Motor neuron (in vitro differentiated cells): ENCODE measurements at regions not wholly inside any gene's neighbourhood (a gene's known extent, or its start where the extent isn't known, plus 50 kb on each side); places are given as distances from the start of the nearest gene placed in this dataset.
"Not testable (repeated sequence)": the region's sequence is repeated elsewhere in the genome, so short reads cannot be mapped to it uniquely, and the experiment has no call there.

ENCODE experiments used
- ATAC-seq, 8 experiments: fragments of 200-7000 bp; cut with Tn5 transposase; replicated peaks in 6 of 8; 2 replicates each; pipeline ENCODE4 v1.8.0; 2021; ENCODE audit warnings: mild to moderate bottlenecking in 8 of 8, moderate library complexity in 8 of 8
- H3K27ac ChIP-seq, 2 donors: fragments of 250-450 bp; sonication (Bioruptor Pico); 2 replicates each; pipeline ENCODE4 v1.9.0; 2021; ENCODE audit warnings: antibody characterized with exemption in 2 of 2, mild to moderate bottlenecking in 2 of 2, moderate library complexity in 1 of 2
- H3K4me1 ChIP-seq, 2 donors: fragments of 250-450 bp; sonication (Bioruptor Pico); replicated peaks in 1 of 2; 2 replicates each; pipeline ENCODE4 v1.6.1; 2021; ENCODE audit warnings: antibody characterized with exemption in 2 of 2, mild to moderate bottlenecking in 2 of 2, moderate library complexity in 1 of 2
- H3K4me3 ChIP-seq, 5 donors: fragments of 250-450 bp; sonication (Bioruptor Pico); 2 replicates each; pipeline ENCODE4 v1.9.0; 2021; ENCODE audit warnings: antibody characterized with exemption in 5 of 5, mild to moderate bottlenecking in 5 of 5, moderate library complexity in 4 of 5
- WGBS, 10 experiments: fragments of 450-650 bp; shearing (Covaris generic); methylation state at CpG; one replicate each; pipeline ENCODE4 v1.0.0; 2022; 5-methylcytosine and 5-hydroxymethylcytosine counted together
- in situ Hi-C, 9 experiments: fragments of 400-800 bp; cut with MboI; loops; one replicate each; pipeline ENCODE4 v1.15.0; 2021; ENCODE audit warnings: low sequenced_read_pairs in 9 of 9, low pct_unique_long_range_greater_than_20kb in 2 of 9; ENCODE audit not compliant: unreplicated experiment in 9 of 9

- WGBS, 10 experiments: 28 to 100% (median 62%) methylated on average over 1 to 3 of the region's 3 CpGs; no CpG with 5 or more reads in 2 of the 10 experiments
- peak in 5 of 8 experiments; percentile 56 to 87 (median 83) for ATAC-seq
- peaks cover 9 to 17% of the 10 kb centered on the region in 2 donors for H3K4me1 ChIP-seq
- in situ Hi-C loops: no loop called here
- H3K4me3 ChIP-seq: no peak overlapping the region
- no peak overlapping the region for H3K27ac ChIP-seq
These were observed 523.9 kb downstream of the ADRA2A start for GRCh38 chr10:111600772-111601171.

GRCh38 chr10:111612273-111612672 lies 535.4 kb downstream of the ADRA2A start:
- Histone ChIP-seq H3K27ac (no peak overlapping the region), H3K4me3 (no peak overlapping the region), H3K4me1 (no peaks in the 10 kb centered on the region)
- no peak for ATAC-seq
- in situ Hi-C loops: no loop called here
- 0 to 100% (median 89%) methylated on average over 1 of the region's 1 CpG; no CpG with 5 or more reads in 4 of the 10 experiments for WGBS, 10 experiments

GRCh38 chr10:111634191-111634590 lies 549.4 kb downstream of the GPAM start:
- in situ Hi-C loops: no loop called here
- ATAC-seq: no peak

GRCh38 chr10:111646021-111646420 lies 537.5 kb downstream of the GPAM start:
- H3K27ac ChIP-seq: no peak overlapping the region
- ATAC-seq: no peak
- peaks cover 0 to 34% of the 10 kb centered on the region in 2 donors for H3K4me1 ChIP-seq
- no peak overlapping the region for H3K4me3 ChIP-seq
- in situ Hi-C loops: no loop called here
- WGBS, 10 experiments: 17 to 100% (median 83%) methylated on average over 2 of the region's 2 CpGs; no CpG with 5 or more reads in 3 of the 10 experiments

More at GRCh38 chr10:111634191-111634590, 549.4 kb downstream of the GPAM start:
- H3K4me1 ChIP-seq: no peaks in the 10 kb centered on the region
- no peak overlapping the region for H3K27ac ChIP-seq
- H3K4me3 ChIP-seq: no peak overlapping the region
- 29 to 86% (median 55%) methylated on average over 1 to 2 of the region's 3 CpGs; no CpG with 5 or more reads in 4 of the 10 experiments for WGBS, 10 experiments

GRCh38 chr10:111648046-111648445 lies 535.5 kb downstream of the GPAM start:
- ATAC-seq: peak in 3 of 8 experiments; percentile 26 to 77 (median 71)
- peaks cover 0 to 34% of the 10 kb centered on the region in 2 donors for H3K4me1 ChIP-seq
- no peak overlapping the region for H3K4me3 ChIP-seq
- in situ Hi-C loops: no loop called here
- WGBS, 10 experiments: 0 to 83% (median 30%) methylated on average over 1 to 2 of the region's 2 CpGs; no CpG with 5 or more reads in 4 of the 10 experiments
- no peak overlapping the region for H3K27ac ChIP-seq

GRCh38 chr10:111649080-111649479 lies 534.5 kb downstream of the GPAM start:
- 20 to 100% (median 80%) methylated on average over 1 of the region's 1 CpG; no CpG with 5 or more reads in 3 of the 10 experiments for WGBS, 10 experiments
- in situ Hi-C loops, H3K27ac ChIP-seq, ATAC-seq, H3K4me3 ChIP-seq: not testable (repeated sequence)
- H3K4me1 ChIP-seq: peaks cover 0 to 34% of the 10 kb centered on the region in 2 donors

DNA sequence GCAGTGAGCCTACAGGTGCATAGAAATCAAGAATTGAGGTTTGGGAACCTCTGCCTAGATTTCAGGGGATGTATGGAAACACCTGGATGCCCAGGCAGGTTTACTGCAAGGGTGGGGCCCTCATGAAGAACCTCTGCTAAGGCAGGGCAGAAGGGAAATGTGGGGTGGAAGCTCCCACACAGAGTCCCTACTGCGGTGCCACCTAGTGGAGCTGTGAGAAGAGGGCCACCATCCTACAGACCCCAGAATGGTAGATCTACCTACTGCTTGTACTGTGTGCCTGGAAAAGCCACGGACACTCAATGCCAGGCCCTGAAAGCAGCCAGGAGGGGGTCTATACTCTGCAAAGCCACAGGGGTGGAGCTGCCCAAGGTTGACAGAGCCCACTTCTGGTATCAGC lies 533.5 kb downstream of the GPAM start:
- ATAC-seq: no peak
- 43% methylated on average over 2 of the region's 2 CpGs; no CpG with 5 or more reads in 9 of the 10 experiments for WGBS, 10 experiments
- Histone ChIP-seq H3K4me3 (no peak overlapping the region), H3K4me1 (peaks cover 0 to 26% of the 10 kb centered on the region in 2 donors), H3K27ac (no peak overlapping the region)
- in situ Hi-C loops: no loop called here

DNA sequence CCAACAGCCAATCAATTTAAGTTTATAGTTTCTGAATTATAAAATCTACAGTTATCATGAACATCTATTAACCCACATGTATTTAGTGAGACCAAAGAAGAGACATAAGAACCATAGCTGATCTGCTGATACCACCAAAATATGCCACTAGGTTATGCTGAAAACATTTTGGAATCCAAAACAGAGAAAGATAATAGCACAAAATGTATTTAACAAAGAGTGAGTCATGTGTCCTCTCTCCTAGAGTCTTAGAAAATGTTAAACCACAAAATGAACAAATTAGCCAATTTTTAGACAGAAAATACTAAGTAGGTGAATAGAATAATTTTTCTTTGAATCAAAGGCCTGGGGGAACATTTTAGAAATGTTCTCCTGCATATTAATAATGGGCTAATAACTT lies 527.5 kb downstream of the GPAM start:
- Histone ChIP-seq H3K4me1 (no peaks in the 10 kb centered on the region), H3K4me3 (no peak overlapping the region), H3K27ac (no peak overlapping the region)
- in situ Hi-C loops: no loop called here
- no peak for ATAC-seq

DNA sequence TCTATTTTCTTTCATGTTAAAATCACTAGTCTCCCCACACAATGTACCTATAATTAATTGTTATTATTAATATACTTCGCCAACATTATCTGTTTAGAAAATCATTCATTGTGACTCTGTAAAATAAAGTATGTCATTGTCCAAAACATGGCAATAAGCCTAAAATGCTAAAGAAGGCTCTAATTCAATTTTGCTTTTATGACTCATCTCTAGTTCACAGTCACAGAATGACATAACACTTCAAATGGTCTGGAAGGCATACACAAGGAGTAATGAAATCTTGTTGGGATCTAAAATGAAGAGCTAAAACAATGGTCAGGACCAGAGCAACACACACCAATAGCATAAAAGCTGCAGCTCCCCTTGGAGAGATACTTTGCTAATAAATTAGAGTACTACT lies 505.8 kb downstream of the GPAM start:
- H3K4me3 ChIP-seq: no peak overlapping the region
- peak in 6 of 8 experiments; percentile 24 to 96 (median 68) for ATAC-seq
- in situ Hi-C loops: no loop called here
- no peak overlapping the region for H3K27ac ChIP-seq
- WGBS, 10 experiments: 0 to 100% (median 38%) methylated on average over 1 of the region's 1 CpG; no CpG with 5 or more reads in 5 of the 10 experiments
- no peaks in the 10 kb centered on the region for H3K4me1 ChIP-seq

DNA sequence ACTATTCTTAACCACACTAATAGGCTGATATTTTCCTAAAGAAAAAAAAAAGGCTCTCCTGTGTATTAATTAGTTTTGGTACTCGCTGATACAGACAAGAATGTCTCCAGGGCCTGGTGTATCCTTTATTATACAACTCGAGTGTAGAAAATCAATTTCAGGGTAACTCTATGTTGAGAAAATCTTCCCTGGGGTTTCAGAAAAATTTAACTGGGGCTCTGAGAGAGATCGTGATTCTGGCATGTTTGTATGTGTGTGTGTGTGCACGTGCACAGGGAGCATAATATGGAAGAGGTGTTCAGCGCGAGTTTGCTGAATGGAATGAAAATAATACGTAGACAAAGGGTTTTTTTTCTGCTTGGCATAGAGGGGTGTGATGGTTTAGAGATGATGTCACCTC lies 496.8 kb downstream of the GPAM start:
- no peak overlapping the region for H3K4me3 ChIP-seq
- no peak for ATAC-seq
- H3K4me1 ChIP-seq: no peaks in the 10 kb centered on the region
- in situ Hi-C loops: no loop called here
- H3K27ac ChIP-seq: no peak overlapping the region
- 50 to 98% (median 78%) methylated on average over 1 to 7 of the region's 7 CpGs; no CpG with 5 or more reads in 1 of the 10 experiments for WGBS, 10 experiments

GRCh38 chr10:111698711-111699110 lies 484.9 kb downstream of the GPAM start:
- Histone ChIP-seq H3K4me1 (no peaks in the 10 kb centered on the region), H3K4me3 (no peak overlapping the region), H3K27ac (no peak overlapping the region)
- in situ Hi-C loops: no loop called here
- WGBS, 10 experiments: 0 to 100% (median 75%) methylated on average over 1 to 2 of the region's 2 CpGs; no CpG with 5 or more reads in 5 of the 10 experiments
- ATAC-seq: peak in 1 of 8 experiments; percentile 70

GRCh38 chr10:111703986-111704385 lies 479.6 kb downstream of the GPAM start:
- in situ Hi-C loops: no loop called here
- Histone ChIP-seq H3K27ac (no peak overlapping the region), H3K4me1 (no peaks in the 10 kb centered on the region), H3K4me3 (no peak overlapping the region)
- 43 to 100% (median 87%) methylated on average over 1 to 2 of the region's 2 CpGs for WGBS, 10 experiments
- no peak for ATAC-seq

DNA sequence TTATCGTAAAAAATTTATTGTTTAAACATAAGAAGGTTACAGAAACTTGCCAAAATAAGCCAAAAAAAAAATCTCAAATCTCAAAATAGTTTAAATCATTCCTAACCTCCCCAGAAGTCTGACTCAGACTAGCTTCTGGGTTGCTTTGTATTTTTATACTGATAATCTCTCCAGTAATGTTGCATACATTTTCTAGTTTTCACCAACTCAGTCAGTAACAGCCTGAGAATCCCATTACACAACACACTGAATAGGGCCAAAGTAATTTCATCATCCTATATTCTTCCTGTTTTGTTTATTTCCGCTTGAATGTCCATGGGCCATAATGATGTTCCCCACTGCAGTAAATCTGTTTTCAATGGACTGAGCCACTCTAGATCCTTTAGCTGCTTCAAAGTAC lies 478.5 kb downstream of the GPAM start:
- 12 to 100% (median 79%) methylated on average over 1 to 2 of the region's 2 CpGs for WGBS, 10 experiments
- ATAC-seq: no peak
- in situ Hi-C loops: no loop called here
- H3K4me1 ChIP-seq: no peaks in the 10 kb centered on the region
- H3K27ac ChIP-seq: no peak overlapping the region
- no peak overlapping the region for H3K4me3 ChIP-seq

GRCh38 chr10:111706331-111706730 lies 477.2 kb downstream of the GPAM start:
- no peak for ATAC-seq
- WGBS, 10 experiments: 60 to 100% (median 93%) methylated on average over 1 to 2 of the region's 4 CpGs; no CpG with 5 or more reads in 4 of the 10 experiments
- Histone ChIP-seq H3K4me3 (no peak overlapping the region), H3K27ac (no peak overlapping the region), H3K4me1 (no peaks in the 10 kb centered on the region)
- in situ Hi-C loops: no loop called here
